A673 (cell line): ENCODE measurements at regions not wholly inside any gene's neighbourhood (a gene's known extent, or its start where the extent isn't known, plus 50 kb on each side); places are given as distances from the start of the nearest gene placed in this dataset.

Experiments
- BruUV-seq: library from RNA; stranded (reverse); fragments of 400-500 nt; replicated peaks from 2 replicates; lab custom pipeline; 2021; lab: Mats Ljungman, UMichigan
- CTCF ChIA-PET: fragments of 300-600 bp; sonication (Branson Sonifier 250); formaldehyde crosslinking; loops from one replicate; lab custom pipeline; 2022; ENCODE audit warnings: antibody characterized with exemption; lab: Charles Lee
- POLR2A ChIA-PET: fragments of 300-600 bp; sonication (Branson Sonifier 250); formaldehyde crosslinking; loops from one replicate; lab custom pipeline; 2022; ENCODE audit warnings: antibody characterized with exemption; ENCODE audit not compliant: low non-redundant PET; lab: Charles Lee
- DNase-seq: peaks from one replicate; pipeline ENCODE4 v3.0.0-alpha.2; 2015; ENCODE audit warnings: low spot score
- H3K27ac ChIP-seq: fragments of 200-600 bp; sonication (generic); 2 replicates; pipeline ENCODE4 v1.5.1; 2016; ENCODE audit warnings: mixed run types, low read depth, mild to moderate bottlenecking, mixed read lengths, antibody characterized with exemption, low read length; ENCODE audit not compliant: poor library complexity, severe bottlenecking
- H3K27me3 ChIP-seq: fragments of 200-600 bp; sonication (generic); replicated peaks from 2 replicates; pipeline ENCODE4 v1.6.1; 2017; ENCODE audit warnings: mixed run types, low read depth, mild to moderate bottlenecking, mixed read lengths, antibody characterized with exemption, low read length; ENCODE audit not compliant: insufficient read depth, poor library complexity
- H3K36me3 ChIP-seq: fragments of 200-600 bp; sonication (generic); 2 replicates; pipeline ENCODE4 v1.6.1; 2016; ENCODE audit warnings: mixed run types, mild to moderate bottlenecking, mixed read lengths, antibody characterized with exemption, low read length; ENCODE audit not compliant: insufficient read depth, poor library complexity, severe bottlenecking
- H3K4me1 ChIP-seq: fragments of 200-600 bp; sonication (generic); 2 replicates; pipeline ENCODE4 v1.6.1; 2017; ENCODE audit warnings: mixed run types, mild to moderate bottlenecking, mixed read lengths, antibody characterized with exemption, low read length; ENCODE audit not compliant: insufficient read depth, poor library complexity, severe bottlenecking
- H3K4me3 ChIP-seq: fragments of 200-600 bp; sonication (generic); 2 replicates; pipeline ENCODE4 v1.5.1; 2016; ENCODE audit warnings: low read depth, mixed run types, mild to moderate bottlenecking, mixed read lengths, low read length; ENCODE audit not compliant: poor library complexity, severe bottlenecking
- H3K9me3 ChIP-seq: fragments of 200-600 bp; sonication (generic); 2 replicates; pipeline ENCODE4 v1.6.1; 2016; ENCODE audit warnings: mixed run types, low read depth, mild to moderate bottlenecking, mixed read lengths, antibody characterized with exemption, low read length; ENCODE audit not compliant: poor library complexity, severe bottlenecking
- EZH2 ChIP-seq: fragments of 200-600 bp; sonication (generic); IDR thresholded peaks from 2 replicates; pipeline ENCODE4 v1.6.1; 2017; ENCODE audit warnings: borderline replicate concordance, low read depth, mild to moderate bottlenecking, mixed read lengths, antibody characterized with exemption, low read length; ENCODE audit not compliant: poor library complexity, severe bottlenecking
- intact Hi-C: fragments of 100-400 bp; cut with micrococcal nuclease; formaldehyde crosslinking; loops from one replicate; pipeline ENCODE4 v1.10.0; 2022; ENCODE audit not compliant: unreplicated experiment
- TF ChIP-seq, protein P1 (sequence below): fragments of 300-800, 200-600 bp; sonication (generic); conservative IDR thresholded peaks from 2 replicates; pipeline ENCODE4 v1.5.1; 2017; ENCODE audit warnings: low read depth, mild to moderate bottlenecking, antibody characterized with exemption, low read length, moderate library complexity, mixed read lengths

GRCh38 chr2:224160917-224161316 lies 121.8 kb upstream of the SERPINE2 start:
- ChIA-PET POLR2A (no interaction called here), CTCF (no interaction called here)
- Histone ChIP-seq H3K27ac (no peak overlapping the region), H3K9me3 (no peaks in the 10 kb centered on the region), H3K4me3 (no peak overlapping the region), H3K36me3 (no peaks in the 10 kb centered on the region), H3K4me1 (peaks cover 10% of the 10 kb centered on the region), H3K27me3 (no peaks in the 10 kb centered on the region)
- TF ChIP-seq, protein P1, sequence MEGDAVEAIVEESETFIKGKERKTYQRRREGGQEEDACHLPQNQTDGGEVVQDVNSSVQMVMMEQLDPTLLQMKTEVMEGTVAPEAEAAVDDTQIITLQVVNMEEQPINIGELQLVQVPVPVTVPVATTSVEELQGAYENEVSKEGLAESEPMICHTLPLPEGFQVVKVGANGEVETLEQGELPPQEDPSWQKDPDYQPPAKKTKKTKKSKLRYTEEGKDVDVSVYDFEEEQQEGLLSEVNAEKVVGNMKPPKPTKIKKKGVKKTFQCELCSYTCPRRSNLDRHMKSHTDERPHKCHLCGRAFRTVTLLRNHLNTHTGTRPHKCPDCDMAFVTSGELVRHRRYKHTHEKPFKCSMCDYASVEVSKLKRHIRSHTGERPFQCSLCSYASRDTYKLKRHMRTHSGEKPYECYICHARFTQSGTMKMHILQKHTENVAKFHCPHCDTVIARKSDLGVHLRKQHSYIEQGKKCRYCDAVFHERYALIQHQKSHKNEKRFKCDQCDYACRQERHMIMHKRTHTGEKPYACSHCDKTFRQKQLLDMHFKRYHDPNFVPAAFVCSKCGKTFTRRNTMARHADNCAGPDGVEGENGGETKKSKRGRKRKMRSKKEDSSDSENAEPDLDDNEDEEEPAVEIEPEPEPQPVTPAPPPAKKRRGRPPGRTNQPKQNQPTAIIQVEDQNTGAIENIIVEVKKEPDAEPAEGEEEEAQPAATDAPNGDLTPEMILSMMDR: no peak
- TF ChIP-seq EZH2: no peak
- intact Hi-C loops: no loop called here
- no TSS peak for BruUV-seq
- DNase-seq: no peak

- no TSS peak for BruUV-seq
- CTCF ChIA-PET: no interaction called here
- TF ChIP-seq EZH2: no peak
- TF ChIP-seq, protein P1: no peak
- no peak for DNase-seq
- Histone ChIP-seq H3K4me1 (peaks cover 15% of the 10 kb centered on the region), H3K4me3 (no peak overlapping the region), H3K9me3 (no peaks in the 10 kb centered on the region), H3K27me3 (no peaks in the 10 kb centered on the region), H3K36me3 (no peaks in the 10 kb centered on the region), H3K27ac (no peak overlapping the region)
- intact Hi-C loops: no loop called here
- POLR2A ChIA-PET: no interaction called here
Observed at GRCh38 chr2:224159345-224159928, 120.4 kb upstream of the SERPINE2 start.

GRCh38 chr2:224158831-224159230 lies 119.7 kb upstream of the SERPINE2 start:
- peaks cover 15% of the 10 kb centered on the region for H3K4me1 ChIP-seq
- ChIA-PET CTCF (no interaction called here), POLR2A (no interaction called here)
- no peak for TF ChIP-seq EZH2
- TF ChIP-seq, protein P1: no peak
- no peaks in the 10 kb centered on the region for H3K36me3 ChIP-seq
- no peak for DNase-seq
- no peaks in the 10 kb centered on the region for H3K27me3 ChIP-seq
- H3K4me3 ChIP-seq: no peak overlapping the region
- intact Hi-C loops: no loop called here
- no TSS peak for BruUV-seq
- H3K27ac ChIP-seq: no peak overlapping the region
- no peaks in the 10 kb centered on the region for H3K9me3 ChIP-seq
